Body of pancreas (tissue), 4 donors: ENCODE measurements at regions not wholly inside any gene's neighbourhood (a gene's known extent, or its start where the extent isn't known, plus 50 kb on each side); places are given as distances from the start of the nearest gene placed in this dataset.

ENCODE experiments used
- POLR2A ChIP-seq, 3 donors: fragments of 450-650 bp; IDR thresholded peaks; one replicate each; pipeline ENCODE4 v1.6.1; 2016; ENCODE audit warnings: antibody characterized with exemption in 3 of 3, mild to moderate bottlenecking in 2 of 3
- TF ChIP-seq, protein P1 (sequence below), 7 experiments: fragments of 450-650 bp in 4 of 7; fragments of 200-600 bp in 3 of 7; sonication (generic) in 3 of 7; IDR thresholded peaks; one replicate each; pipeline ENCODE4 v1.5.1; 2016 to 2019; ENCODE audit warnings: antibody characterized with exemption in 7 of 7

DNA sequence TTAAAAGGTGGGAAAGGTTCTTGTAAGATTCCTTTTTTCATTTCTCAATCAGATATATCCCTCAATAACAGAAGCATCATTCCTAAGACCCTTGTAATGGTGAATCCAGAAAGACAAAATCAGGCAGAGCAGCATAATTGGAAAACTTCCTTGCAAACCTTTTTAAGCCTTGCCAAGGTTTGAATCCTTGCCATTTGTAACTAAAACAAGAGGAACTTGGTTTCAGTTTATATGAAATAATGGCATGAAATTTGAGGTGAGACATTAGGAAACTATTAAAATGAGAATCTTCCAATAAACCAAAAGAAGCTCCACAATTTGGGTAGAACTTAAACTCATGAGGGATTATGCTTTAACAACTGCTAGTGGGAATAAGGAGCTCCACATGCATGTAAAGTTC is 384.7 kb upstream of the SMC2 start:
- TF ChIP-seq, protein P1, sequence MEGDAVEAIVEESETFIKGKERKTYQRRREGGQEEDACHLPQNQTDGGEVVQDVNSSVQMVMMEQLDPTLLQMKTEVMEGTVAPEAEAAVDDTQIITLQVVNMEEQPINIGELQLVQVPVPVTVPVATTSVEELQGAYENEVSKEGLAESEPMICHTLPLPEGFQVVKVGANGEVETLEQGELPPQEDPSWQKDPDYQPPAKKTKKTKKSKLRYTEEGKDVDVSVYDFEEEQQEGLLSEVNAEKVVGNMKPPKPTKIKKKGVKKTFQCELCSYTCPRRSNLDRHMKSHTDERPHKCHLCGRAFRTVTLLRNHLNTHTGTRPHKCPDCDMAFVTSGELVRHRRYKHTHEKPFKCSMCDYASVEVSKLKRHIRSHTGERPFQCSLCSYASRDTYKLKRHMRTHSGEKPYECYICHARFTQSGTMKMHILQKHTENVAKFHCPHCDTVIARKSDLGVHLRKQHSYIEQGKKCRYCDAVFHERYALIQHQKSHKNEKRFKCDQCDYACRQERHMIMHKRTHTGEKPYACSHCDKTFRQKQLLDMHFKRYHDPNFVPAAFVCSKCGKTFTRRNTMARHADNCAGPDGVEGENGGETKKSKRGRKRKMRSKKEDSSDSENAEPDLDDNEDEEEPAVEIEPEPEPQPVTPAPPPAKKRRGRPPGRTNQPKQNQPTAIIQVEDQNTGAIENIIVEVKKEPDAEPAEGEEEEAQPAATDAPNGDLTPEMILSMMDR (IDR thresholded peaks at IDR 0.05): no peak
- no peak for TF ChIP-seq POLR2A (IDR thresholded peaks at IDR 0.05)
